Fibroblast of skin of right quadriceps (primary cell): ENCODE measurements at regions not wholly inside any gene's neighbourhood (a gene's known extent, or its start where the extent isn't known, plus 50 kb on each side); places are given as distances from the start of the nearest gene placed in this dataset.

Experiments
- DNase-seq: peaks from one replicate; pipeline ENCODE4 v3.0.0-alpha.2; 2013

DNA sequence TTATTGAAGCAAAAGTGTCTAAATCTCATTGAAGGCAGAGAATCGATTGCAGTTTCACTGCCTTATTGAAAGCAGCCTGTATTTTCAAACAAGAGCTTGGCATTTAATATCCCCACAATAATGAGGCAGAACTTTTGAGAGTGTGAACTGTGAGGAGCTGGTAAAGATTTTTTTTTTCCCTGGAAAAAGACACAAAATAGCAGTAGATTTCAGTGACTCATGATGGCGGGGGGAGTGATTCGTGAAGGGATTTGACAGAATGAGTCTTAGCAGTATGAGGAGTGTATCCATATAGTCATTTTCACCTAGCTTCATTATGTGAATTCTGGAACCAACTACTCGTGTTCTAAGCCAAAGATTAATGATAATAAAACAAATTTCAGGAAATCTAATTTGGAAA, 242.9 kb downstream of the ARL6IP6 start:
- no peak for DNase-seq

DNA sequence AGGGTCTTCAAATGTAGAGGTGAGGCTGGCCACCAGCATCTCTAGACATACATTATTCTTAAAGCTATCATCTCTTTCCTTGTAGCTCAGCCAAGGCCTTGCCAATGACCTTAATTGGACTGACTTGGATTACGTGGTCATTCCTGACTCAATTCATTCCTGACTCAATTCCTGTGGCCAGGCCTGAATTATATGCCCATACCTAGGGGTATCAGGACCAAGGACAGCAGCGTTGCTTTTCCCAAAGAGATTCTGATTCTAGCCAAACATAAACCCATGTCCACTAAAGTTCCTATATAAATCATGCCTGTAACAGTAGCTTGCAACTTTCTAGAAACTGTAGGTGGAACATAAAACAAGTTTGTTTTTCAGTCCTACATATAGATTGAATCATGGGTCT, 231.7 kb downstream of the ARL6IP6 start:
- DNase-seq: no peak

DNA sequence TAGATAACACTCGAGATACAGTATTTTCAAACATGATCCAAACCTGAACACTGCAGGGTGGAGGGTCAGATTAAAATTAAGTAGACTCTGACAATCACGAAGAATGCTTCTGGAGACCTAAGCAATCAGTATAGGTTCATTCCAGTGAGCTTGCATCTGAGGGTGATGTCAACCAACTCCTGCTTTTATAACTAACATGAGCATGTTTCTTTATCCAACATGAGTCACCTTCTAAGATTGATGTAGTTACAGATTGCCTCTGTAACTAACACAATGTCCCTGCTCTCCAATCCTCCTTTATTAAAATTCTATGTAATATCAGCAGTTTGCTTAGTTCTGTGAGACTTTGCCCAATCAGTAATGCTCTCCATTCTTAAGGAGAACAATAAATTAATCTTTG, 225.7 kb downstream of the ARL6IP6 start:
- no peak for DNase-seq

DNA sequence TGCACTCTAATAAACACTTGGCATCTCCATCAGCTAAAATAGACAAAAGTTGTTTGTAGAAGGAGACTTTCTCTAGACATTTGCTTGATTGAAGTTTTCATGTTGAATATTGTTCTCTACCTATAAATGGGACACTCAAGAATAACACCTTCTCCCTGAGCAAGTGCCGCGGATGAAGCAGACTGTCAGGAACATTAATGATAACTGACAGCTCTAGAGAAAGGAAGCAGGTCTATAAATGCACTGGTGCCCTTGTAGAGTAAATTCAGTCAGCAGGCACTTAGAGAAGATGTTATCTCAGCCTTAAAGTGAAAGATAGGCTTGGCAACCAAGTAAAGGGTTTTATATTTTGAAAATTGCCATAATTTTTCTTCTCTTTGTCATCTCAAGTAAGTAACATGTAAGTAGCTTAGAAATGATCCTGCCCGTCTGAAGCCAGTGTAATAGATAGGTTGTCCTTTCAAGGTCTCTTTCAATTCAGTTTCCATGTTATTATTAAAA, 224.6 kb downstream of the ARL6IP6 start:
- DNase-seq: no peak

DNA sequence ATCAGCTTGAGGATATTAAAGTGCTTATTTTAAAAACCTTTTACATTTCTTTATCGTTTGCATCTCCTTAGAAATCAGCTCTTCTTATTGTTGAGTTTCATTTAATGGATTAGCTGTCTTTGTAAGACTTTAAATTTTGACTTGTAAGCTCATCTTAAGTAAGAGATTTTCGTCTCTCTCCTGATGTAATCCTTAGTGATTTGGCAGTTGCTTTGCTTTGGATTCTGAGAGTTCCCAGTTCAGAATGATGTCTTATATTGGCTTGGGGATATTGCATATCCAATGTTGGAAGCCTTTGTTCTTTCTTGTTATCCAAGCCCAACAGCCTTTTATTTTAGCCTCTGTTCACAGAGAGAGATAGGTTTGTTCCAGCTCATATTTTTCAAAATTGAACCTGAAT, 212.1 kb downstream of the ARL6IP6 start:
- no peak for DNase-seq

DNA sequence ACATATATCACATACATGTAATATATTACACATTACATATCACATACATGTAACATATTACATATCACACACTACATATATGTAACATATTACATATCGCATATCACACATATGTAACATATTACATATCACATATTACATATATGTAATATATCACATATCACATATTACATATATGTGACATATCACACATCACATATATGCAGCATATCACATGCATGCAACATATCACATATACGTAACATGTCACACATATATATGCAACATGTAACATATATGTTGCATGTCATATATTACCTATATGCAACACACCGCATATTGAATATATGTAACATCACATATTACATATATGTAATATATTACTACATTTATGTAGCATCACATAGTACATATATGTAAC, 211.2 kb downstream of the ARL6IP6 start:
- no peak for DNase-seq

DNA sequence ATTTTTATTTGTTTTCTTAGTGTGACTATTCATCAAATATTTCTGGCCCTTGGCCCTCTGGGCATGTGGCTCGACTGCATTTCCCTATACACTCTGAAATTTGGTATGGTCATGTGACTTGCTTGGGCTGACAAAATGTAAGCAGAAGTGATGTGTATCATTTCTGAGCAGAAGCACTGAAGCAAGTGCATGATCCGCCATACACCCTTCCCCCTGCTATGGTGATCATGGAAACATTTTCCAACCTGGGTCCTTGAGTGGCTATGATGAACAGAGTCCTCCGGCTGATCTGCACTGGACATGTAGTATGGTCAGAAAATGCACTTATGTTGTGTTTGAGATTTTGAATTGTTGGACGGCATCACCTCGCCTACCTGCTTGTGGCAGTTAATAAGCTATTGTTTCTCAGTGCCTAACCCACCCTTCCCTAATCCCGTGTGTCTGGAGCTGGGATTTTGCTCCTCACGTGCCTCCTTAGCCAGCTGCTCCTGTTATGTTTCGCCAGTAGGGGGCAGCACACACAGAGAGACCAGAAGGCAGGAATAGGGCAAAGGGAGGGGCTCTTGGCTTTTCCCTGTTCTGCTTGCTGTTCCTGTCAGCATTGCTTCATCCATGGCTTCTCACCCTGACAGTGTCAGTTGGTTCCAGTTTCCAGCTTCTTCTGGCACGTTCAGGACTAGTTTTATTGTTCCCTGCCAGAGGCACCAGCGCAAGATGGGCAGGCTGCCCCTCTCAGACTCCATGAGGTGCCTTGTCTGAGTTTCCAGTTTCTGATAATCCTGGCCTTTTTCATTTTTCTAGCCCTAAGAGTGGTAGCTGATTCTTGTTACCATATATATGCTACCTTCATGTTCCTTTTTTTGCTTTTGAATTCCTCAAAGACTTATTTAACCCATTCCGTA, 207.4 kb downstream of the ARL6IP6 start:
- DNase-seq: peak; percentile 39

DNA sequence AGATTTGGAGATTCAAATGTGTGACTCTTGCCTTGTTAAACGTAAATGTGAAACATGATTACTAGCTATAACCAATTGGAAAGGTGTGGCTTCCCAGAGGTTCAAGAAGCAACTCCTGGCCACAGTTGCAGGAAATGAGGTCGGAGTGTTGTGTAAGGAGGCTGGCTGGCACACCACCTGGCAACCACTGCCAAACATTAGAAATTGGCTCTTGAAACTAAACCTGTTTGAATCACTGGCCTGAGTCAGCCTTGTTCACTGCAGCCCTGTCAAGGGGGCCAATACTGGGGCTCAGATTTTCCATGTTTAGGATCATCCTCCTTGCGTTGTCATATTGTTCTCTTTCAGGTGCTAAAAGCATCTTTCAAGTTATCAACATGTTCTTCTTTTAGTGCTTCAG, 206.3 kb downstream of the ARL6IP6 start:
- no peak for DNase-seq

DNA sequence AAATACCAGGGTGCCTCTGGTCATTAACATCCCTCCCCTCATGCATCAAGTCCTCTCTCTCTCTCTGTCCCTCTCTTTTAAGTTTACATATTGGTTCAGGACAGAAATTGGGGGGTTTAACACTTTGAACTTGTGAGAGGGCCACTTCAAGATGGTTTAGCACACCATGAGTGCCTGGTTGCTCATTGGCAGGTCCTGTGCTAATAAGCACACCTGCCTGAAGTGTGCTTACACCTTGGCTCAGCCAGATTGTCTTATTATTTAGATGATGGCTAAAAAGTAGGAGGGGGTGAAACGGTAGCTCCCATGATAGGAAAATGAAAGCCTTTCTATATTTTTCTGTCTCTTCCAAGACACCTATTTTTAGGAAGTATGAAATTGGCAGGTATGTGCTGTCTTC, 205.8 kb downstream of the ARL6IP6 start:
- DNase-seq: no peak

DNA sequence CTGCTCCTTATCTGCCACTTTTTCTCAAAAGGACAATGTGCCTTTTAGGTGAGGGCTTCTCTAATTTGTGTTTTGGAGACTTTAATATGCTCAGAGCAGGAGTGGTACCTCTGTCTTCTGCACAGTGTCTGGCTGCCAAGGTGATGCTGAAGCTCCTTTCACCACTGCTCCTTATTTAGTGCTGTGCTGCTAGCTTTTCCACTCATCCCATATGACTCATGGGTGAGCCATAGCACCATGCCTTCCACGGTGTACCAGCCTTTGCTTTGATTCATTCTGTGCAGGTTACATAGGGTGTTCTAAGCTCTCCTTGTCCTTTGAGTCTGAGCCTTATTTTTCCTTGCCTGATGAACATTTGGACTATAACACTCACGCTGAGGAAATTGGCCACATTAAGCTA, 202.4 kb downstream of the ARL6IP6 start:
- DNase-seq: no peak

DNA sequence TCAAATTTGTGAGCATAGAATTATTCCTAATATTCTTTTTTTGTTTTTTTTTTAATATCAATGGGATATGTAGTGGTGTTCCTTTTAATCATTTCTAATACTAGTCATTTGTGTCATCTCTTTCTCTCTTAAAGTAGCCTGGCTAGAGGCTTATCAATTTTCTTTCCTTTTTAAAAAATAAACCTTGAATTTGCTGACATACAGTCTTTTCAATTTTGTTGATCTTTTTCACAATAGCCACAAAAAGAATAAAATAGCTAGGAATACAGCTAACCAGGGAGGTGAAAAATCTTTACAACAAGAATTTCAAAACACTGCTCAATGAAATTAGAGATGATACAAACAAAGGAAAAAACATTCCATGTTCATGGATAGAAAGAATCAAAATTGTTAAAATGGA, 192.6 kb downstream of the ARL6IP6 start:
- no peak for DNase-seq

DNA sequence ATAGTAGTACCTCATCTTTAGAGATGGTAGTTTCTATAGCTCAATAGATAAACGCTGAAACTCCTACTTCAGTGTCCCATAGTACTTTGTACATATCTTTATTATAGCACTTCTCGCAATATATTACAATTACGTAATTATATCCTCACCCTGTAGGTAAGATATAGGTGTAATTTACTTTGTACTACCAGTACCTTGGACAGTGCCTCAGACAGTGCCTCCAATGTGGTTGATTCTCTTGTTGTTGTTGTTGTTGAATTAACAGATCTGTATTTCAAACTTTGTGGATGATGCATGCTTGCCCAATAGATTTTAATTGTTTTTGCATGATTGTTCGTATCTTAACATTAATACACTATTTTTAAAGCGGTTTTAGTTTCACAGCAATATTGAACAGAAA, 188.6 kb downstream of the ARL6IP6 start:
- DNase-seq: no peak

DNA sequence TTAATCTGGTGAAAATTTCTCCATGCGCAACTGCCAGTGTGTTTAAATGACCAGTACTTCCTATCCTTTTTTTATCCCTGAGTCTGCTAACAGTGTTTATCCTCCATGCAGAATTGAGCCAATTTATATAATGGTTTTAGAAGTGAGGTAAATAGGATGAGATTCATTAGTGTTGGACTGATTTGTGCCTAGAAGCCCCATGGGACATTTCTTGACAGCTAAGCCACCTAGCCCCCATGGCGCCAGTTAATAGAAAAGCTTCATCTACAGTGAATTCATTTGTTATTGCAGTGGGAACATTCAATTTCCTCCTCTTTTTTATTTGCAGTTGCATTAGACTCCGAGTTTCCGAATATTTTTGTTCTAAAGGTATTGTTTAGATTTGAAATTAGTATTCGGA, 175.6 kb downstream of the ARL6IP6 start:
- no peak for DNase-seq

DNA sequence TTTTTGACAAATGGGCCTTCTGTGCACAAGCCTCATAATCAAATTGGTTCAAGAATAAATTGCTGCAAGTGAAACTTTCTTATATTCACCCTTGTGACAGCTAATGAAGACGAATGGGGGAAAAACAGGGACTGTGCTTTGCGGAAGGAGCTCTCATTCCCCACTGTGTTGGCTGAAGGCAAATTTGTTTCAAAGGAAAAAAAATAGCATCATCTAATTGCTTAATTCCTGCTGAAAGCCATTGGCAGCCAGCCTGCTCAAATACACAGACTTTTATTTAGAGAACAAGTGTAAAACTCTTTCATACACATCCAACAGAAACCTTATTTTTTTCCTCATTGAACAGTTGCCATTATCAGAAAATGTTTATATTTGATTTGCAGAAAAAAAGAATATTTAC, 172.3 kb downstream of the ARL6IP6 start:
- no peak for DNase-seq

DNA sequence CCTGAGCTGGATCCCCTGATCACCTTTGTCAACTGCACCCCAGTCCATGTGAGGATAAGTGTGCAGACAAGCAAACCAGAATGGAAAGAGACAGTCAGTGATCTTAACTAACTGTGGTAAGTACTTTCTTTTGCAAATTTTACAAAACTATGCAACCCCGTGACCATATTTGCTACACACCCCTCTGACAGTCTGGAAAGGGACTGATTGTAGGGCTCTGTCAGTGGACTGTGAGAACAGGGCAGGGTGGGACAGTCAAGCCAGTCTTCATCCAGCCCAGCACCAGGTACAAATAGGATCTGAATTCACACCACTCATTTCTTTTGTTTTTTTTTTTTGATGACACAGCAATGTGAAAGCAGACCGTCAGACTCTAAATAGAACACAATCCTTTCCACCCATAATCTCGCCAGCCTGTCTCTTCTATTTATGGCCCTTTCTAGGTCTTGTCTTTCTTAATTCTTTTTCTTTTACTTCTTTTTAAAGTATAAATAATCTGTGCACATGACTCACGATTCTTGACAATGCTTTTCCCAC, 165.6 kb downstream of the ARL6IP6 start:
- no peak for DNase-seq

DNA sequence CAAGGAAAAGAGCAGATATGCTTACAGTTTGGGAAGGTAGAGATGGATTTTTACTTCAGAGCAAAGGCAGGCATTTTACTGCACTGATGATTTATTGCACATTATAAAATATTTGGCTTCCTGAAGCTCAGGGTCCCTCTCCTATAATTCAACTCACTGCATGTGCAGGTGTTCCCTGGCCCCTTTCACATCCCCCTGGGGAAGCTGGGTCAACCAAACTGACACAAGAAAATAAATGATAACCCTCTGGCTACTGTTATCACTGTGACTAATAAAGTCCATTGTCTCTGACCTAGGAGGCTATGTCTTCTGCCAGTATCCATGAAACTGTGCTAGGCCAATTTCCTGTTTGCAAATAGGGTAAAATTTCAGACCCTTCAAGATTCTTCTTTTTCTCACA, 163.1 kb downstream of the ARL6IP6 start:
- DNase-seq: no peak

DNA sequence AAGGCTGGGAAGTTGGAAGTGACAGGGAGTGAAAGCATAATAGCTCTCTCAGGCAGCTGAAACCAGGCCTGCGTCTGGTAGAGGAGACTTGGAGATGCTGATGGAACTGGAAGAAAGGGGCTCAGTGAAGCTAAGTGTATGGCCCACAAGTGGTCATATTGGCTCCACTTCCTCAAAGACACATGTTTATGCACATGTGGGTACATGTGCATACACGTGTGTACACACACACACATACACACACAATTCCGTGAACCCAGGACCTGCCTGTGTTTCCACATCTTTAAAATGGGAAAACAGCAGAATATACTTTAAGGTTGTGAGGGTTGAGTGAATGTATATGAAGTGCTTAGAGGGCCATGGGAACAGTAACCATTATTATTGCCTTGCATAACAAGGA, 160.9 kb downstream of the ARL6IP6 start:
- no peak for DNase-seq

DNA sequence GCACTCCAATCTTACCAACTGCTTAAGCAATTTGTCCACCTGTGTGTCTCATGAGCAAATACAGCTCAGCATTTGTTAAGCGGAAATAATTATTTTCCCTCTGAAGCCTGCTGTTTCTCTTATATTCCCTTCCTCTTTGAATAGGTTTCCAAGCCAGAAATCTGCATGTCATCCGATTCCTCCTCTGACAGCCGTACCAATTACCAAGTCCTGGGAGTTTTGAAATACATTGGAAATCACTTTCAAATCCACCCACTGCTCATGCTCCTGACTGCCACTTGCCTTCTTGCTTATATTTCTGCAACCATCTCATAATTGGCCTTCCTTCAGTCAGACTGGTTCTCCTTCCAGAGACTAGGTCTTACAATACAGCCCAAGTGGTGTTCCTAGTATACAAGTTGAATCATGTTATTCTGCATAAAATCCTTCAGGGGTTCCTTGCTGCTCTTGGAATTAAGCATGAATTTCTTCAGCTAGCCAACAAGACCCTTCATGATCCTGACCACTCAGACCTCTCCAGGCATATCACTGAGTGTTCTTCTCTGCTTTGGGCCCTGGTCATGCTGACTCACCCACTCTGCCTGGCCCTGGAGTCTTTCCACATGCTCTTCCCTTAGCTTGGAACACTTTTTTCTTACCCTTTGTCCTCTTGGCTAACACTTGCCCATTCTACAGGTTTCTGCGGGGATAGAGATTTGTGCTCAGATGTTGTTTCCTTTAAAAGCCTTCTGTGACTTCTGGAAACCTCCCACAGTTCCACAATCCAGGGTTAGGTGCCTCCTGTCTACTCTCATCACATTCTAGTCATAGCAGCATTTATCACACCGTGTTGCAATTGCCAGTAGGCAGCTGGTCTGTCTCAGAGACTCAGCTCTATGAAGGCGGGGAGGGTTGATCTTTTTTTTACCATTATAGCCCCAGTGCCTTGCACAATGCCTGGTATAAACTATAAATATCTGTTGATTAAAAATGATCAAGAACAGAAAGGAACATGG, 157.6 kb downstream of the ARL6IP6 start:
- DNase-seq: no peak

DNA sequence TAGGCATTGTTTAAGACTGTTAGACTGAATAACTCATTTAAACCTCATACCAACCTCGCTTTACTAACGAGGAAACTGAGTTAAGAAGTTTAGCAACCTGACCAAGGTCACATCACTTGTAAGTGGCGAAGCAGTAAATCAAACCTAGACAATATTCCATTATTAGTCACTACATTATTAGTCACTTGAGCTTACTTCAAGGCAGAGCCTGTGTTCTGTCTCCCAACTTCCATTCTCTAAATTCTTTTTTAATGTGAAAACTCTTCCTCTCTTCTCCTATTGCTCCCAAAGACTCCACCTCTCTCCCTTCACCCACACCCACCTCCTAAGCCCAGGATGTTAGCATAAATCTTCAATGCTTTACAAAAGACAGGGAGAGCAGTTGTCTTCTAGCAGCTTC, 156.5 kb downstream of the ARL6IP6 start:
- no peak for DNase-seq

DNA sequence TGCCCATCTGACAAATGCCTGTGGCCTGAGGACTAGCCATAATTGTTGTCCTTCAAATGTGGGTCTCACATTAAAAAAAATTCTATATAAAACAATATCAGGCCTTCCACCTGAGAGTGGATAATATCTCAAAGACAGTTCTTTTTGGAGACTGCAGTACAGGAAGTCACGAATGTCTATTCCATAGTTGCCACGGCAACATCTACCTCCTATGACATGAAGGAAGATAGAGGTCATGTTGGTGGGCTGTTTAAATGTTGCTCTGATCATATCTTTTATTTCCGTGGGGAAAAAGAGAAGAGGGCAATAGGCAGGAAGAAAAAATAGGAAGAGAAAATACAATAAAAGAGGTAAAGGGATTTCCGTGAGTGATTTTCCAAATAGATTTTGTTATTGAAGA, 151.8 kb downstream of the ARL6IP6 start:
- no peak for DNase-seq

DNA sequence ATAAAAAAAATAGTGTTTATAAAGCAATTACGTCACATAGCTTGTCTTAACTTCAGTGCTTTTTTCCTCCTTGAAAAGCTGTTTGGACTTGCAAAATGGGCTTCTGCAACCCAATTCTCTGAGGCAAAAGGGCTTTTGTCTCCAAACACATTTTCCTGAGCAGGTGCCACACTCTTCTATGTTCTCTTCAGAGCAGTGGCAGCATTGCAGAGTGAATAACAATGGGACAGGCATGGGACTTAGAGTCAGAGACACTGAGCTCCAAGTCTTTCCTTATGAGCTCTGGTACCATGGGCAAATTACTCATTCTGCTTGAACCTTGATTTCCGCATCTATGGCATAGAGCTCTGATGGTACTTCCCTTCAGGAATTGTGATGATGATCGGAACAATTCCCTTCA, 149.0 kb downstream of the ARL6IP6 start:
- DNase-seq: no peak

DNA sequence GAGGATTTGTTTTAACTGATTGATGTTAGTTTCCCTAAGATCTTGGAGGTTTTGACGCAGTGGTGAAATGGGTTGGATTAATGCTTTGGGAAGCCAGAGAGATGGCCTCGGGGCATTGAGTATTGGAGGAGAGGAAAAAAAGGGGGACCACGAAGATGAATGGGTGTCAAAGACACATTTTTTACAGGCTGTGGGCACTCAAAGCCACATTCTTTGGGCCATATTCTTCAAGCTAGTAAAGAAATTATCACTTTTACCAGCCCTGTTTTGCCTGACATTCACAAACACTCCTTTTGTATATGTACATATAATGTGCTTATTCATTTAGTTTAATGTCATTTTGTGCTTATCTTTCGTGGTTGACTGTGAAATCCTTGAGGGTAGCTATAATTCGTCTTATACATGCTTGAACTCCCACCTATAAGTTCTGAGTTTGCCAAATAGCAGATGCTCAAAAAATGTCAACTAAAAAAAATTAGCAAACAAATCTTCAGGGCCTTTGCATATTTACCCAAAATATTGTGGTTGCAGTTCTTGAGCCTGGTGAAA, 146.3 kb downstream of the ARL6IP6 start:
- no peak for DNase-seq

DNA sequence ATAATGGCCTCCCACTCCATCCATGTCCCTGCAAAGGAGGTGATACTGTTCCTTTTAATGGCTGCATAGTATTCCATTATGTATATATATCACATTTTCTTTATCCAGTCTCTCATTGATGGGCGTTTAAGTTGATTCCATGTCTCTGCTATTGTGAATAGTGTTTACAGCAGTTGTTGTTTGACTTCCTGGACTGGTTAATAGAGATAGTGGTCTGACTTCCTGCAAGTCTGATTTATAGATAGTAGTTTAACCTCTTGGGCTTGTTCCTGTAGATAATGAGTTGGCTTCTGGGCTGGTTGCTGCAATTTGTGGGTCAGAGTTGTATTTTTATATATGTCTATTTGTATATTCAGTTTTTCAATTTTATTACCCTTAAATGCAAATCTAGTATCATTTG, 145.4 kb downstream of the ARL6IP6 start:
- DNase-seq: no peak
